Endothelial cell of umbilical vein (primary cell): ENCODE measurements at regions not wholly inside any gene's neighbourhood (a gene's known extent, or its start where the extent isn't known, plus 50 kb on each side); places are given as distances from the start of the nearest gene placed in this dataset.

ENCODE experiments used
- BruUV-seq: library from RNA; stranded (reverse); fragments of 400-500 nt; replicated peaks from 2 replicates; lab custom pipeline; 2021; lab: Mats Ljungman, UMichigan
- CTCF ChIA-PET: fragments of 300-600, 350-600 bp; sonication (Branson Sonifier 250); formaldehyde crosslinking; loops from one replicate; lab custom pipeline; 2021; ENCODE audit warnings: antibody characterized with exemption, inconsistent platforms; lab: Charles Lee
- POLR2A ChIA-PET: fragments of 300-600, 350-600 bp; sonication (Branson Sonifier 250); formaldehyde crosslinking; loops from one replicate; lab custom pipeline; 2021; ENCODE audit warnings: antibody characterized with exemption, inconsistent platforms; lab: Charles Lee
- DNase-seq: peaks from one replicate; pipeline ENCODE4 v3.0.0-alpha.2; 2011; ENCODE audit warnings: low read depth, low spot score
- FAIRE-seq: peaks from 2 replicates; lab custom pipeline; 2011; peaks lifted over from hg19 to GRCh38; lab: Jason Lieb, UNC
- H2AFZ ChIP-seq: 2 replicates; pipeline ENCODE4 v1.6.0; 2012; ENCODE audit warnings: low read depth, low read length, control low read depth, inconsistent platforms
- H3K27ac ChIP-seq: 2 replicates; pipeline ENCODE4 v1.5.1; 2011; ENCODE audit warnings: low read depth, mild to moderate bottlenecking, control low read depth, low read length, moderate library complexity; ENCODE audit not compliant: insufficient read depth
- H3K27me3 ChIP-seq, 2 experiments: 2 replicates each; pipeline versions ENCODE4 v1.6.0 to v1.6.1; 2011; ENCODE audit warnings: low read length in 2 of 2, mixed read lengths in 1 of 2; ENCODE audit not compliant: control insufficient read depth in 2 of 2, insufficient read depth in 2 of 2
- H3K36me3 ChIP-seq, 2 experiments: 2 replicates in 1 of 2; 3 replicates in 1 of 2; pipeline ENCODE4 v1.5.1; 2011; ENCODE audit warnings: low read length in 2 of 2, mild to moderate bottlenecking in 1 of 2, moderate library complexity in 1 of 2; ENCODE audit not compliant: control insufficient read depth in 2 of 2, insufficient read depth in 2 of 2; ENCODE audit errors: extremely low read depth in 1 of 2
- H3K4me1 ChIP-seq: 3 replicates; pipeline ENCODE4 v1.5.1; 2011; ENCODE audit warnings: mild to moderate bottlenecking, low read length; ENCODE audit not compliant: control insufficient read depth, insufficient read depth; ENCODE audit errors: extremely low read depth
- H3K4me2 ChIP-seq: 2 replicates; pipeline ENCODE4 v1.6.1; 2011; ENCODE audit warnings: low read length, control low read depth, mixed read lengths; ENCODE audit not compliant: insufficient read depth
- H3K4me3 ChIP-seq, 3 experiments: fragments of 200-600 bp in 1 of 3; sonication (generic), shearing (Covaris generic) in 1 of 3; replicated peaks in 1 of 3; 2 replicates each; pipeline ENCODE4 v1.5.1; 2011 to 2016; ENCODE audit warnings: control low read depth in 3 of 3, low read length in 3 of 3, mild to moderate bottlenecking in 2 of 3, inconsistent platforms in 1 of 3, low read depth in 1 of 3, moderate library complexity in 1 of 3; ENCODE audit not compliant: insufficient read depth in 1 of 3
- H3K79me2 ChIP-seq: 2 replicates; pipeline ENCODE4 v1.6.0; 2012; ENCODE audit warnings: low read length, inconsistent platforms; ENCODE audit not compliant: control insufficient read depth, insufficient read depth
- H3K9ac ChIP-seq: replicated peaks from 2 replicates; pipeline ENCODE3; 2011; ENCODE audit warnings: low read length, control low read depth; ENCODE audit not compliant: insufficient read depth; ENCODE audit errors: extremely low read depth
- H3K9me1 ChIP-seq: replicated peaks from 3 replicates; pipeline ENCODE4 v1.6.0; 2011; ENCODE audit warnings: mild to moderate bottlenecking, low read length; ENCODE audit not compliant: control insufficient read depth, insufficient read depth; ENCODE audit errors: extremely low read depth
- H3K9me3 ChIP-seq: replicated peaks from 2 replicates; pipeline ENCODE4 v1.5.1; 2012; ENCODE audit warnings: low read length, inconsistent platforms; ENCODE audit not compliant: control insufficient read depth, insufficient read depth
- H4K20me1 ChIP-seq: replicated peaks from 2 replicates; pipeline ENCODE3; 2011; ENCODE audit warnings: mild to moderate bottlenecking, low read length; ENCODE audit not compliant: control insufficient read depth, insufficient read depth; ENCODE audit errors: extremely low read depth
- CTCF ChIP-seq, 2 donors: IDR thresholded peaks; 1 replicate in 1 of 2; 2 replicates in 1 of 2; pipeline ENCODE4 v1.5.1; 2011; ENCODE audit warnings: low read length in 2 of 2, mild to moderate bottlenecking in 2 of 2, moderate library complexity in 2 of 2, control low read depth in 1 of 2, inconsistent platforms in 1 of 2, low read depth in 1 of 2; ENCODE audit not compliant: insufficient read depth in 1 of 2; ENCODE audit errors: extremely low read depth in 1 of 2
- EZH2 ChIP-seq: IDR thresholded peaks from 2 replicates; pipeline ENCODE4 v1.6.1; 2012; ENCODE audit warnings: borderline replicate concordance, low read depth, mild to moderate bottlenecking, moderate library complexity, low read length, inconsistent platforms; ENCODE audit not compliant: severe bottlenecking
- FOS ChIP-seq: IDR thresholded peaks from 2 replicates; pipeline ENCODE4 v1.6.1; 2011; ENCODE audit warnings: mild to moderate bottlenecking, low read length, moderate library complexity, borderline replicate concordance; ENCODE audit not compliant: insufficient read depth
- GATA2 ChIP-seq: IDR thresholded peaks from 2 replicates; pipeline ENCODE4 v1.7.0; 2011; ENCODE audit warnings: low read depth, mild to moderate bottlenecking, moderate library complexity, mixed read lengths, low read length; ENCODE audit not compliant: insufficient read length, insufficient read depth
- JUN ChIP-seq: IDR thresholded peaks from 2 replicates; pipeline ENCODE4 v1.6.1; 2011; ENCODE audit warnings: borderline replicate concordance, low read depth; ENCODE audit not compliant: insufficient read length, insufficient read depth
- MAX ChIP-seq: IDR thresholded peaks from 2 replicates; pipeline ENCODE4 v1.6.1; 2011; ENCODE audit not compliant: insufficient read depth, insufficient read length
- MYC ChIP-seq: IDR thresholded peaks from one replicate; pipeline ENCODE4 v1.6.1; 2011; ENCODE audit warnings: mild to moderate bottlenecking, low read depth, low read length
- POLR2A ChIP-seq: IDR thresholded peaks from 2 replicates; pipeline ENCODE4 v1.6.1; 2012; ENCODE audit warnings: low read depth, mild to moderate bottlenecking, control low read depth, low read length
- POLR2AphosphoS5 ChIP-seq: IDR thresholded peaks from 2 replicates; pipeline ENCODE4 v1.6.1; 2012; ENCODE audit warnings: low read depth, mild to moderate bottlenecking, control low read depth, low read length, moderate library complexity; ENCODE audit not compliant: insufficient read depth
- dilution Hi-C: fragments of 300-500 bp; cut with MboI; formaldehyde crosslinking; loops from one replicate; pipeline ENCODE4 v1.15.0; 2019; ENCODE audit warnings: low sequenced_read_pairs; ENCODE audit not compliant: extremely low pct_ligation_motif_present
- intact Hi-C: fragments of 100-400 bp; cut with micrococcal nuclease; formaldehyde crosslinking; loops from one replicate; pipeline ENCODE4 v1.10.0; 2022

GRCh38 chr2:19635951-19636510 lies 265.8 kb downstream of the TTC32 start:
- Histone ChIP-seq H3K4me2 (no peak overlapping the region), H3K36me3 (no peaks in the 10 kb centered on the region), H3K9ac (no peak overlapping the region), H3K9me3 (no peaks in the 10 kb centered on the region), H3K4me3 (no peak overlapping the region), H3K4me1 (no peaks in the 10 kb centered on the region), H3K9me1 (no peaks in the 10 kb centered on the region), H3K79me2 (no peaks in the 10 kb centered on the region), H3K27me3 (no peaks in the 10 kb centered on the region), H4K20me1 (no peaks in the 10 kb centered on the region), H2AFZ (no peak overlapping the region), H3K27ac (no peak overlapping the region)
- no peak for FAIRE-seq
- TF ChIP-seq CTCF (IDR thresholded peaks at IDR 0.05; ENCODE audit: extremely low read depth in 1 of 2, insufficient read depth in 1 of 2, low read depth in 1 of 2, low read length in 2 of 2), result no peak
- TF ChIP-seq POLR2A, result no peak
- no peak for TF ChIP-seq MYC
- TF ChIP-seq FOS, result no peak
- TF ChIP-seq POLR2AphosphoS5, result no peak
- TF ChIP-seq EZH2, result no peak
- no peak for TF ChIP-seq GATA2
- no peak for TF ChIP-seq MAX
- no peak for TF ChIP-seq JUN
- intact Hi-C loops, result no loop called here
- dilution Hi-C loops, result no loop called here
- BruUV-seq, result no TSS peak
- CTCF ChIA-PET, result interaction anchor here (1.2 kb wide), 1 partner anchor 8 kb away, joined by 3 read pairs; no protein-coding TSS in a partner anchor
- POLR2A ChIA-PET, result no interaction called here
- DNase-seq, result no peak
